Hepatocyte (in vitro differentiated cells): ENCODE measurements at regions not wholly inside any gene's neighbourhood (a gene's known extent, or its start where the extent isn't known, plus 50 kb on each side); places are given as distances from the start of the nearest gene placed in this dataset.

Source experiments
- DNase-seq: peaks from one replicate; pipeline ENCODE4 v3.0.0-alpha.2; 2016; ENCODE audit warnings: low spot score
- H2AFZ ChIP-seq: fragments of 200-600 bp; sonication (generic); 2 replicates; pipeline ENCODE4 v1.6.0; 2016; ENCODE audit warnings: antibody characterized with exemption, mild to moderate bottlenecking
- H3K27ac ChIP-seq: fragments of 200-600 bp; sonication (generic); 2 replicates; pipeline ENCODE4 v1.5.1; 2016; ENCODE audit warnings: mild to moderate bottlenecking
- H3K27me3 ChIP-seq: fragments of 200-600 bp; sonication (generic); 2 replicates; pipeline ENCODE4 v1.6.1; 2016
- H3K36me3 ChIP-seq: fragments of 200-600 bp; sonication (generic); replicated peaks from 2 replicates; pipeline ENCODE4 v1.5.1; 2016; ENCODE audit warnings: low read depth; ENCODE audit not compliant: insufficient read depth
- H3K4me1 ChIP-seq: fragments of 200-600 bp; sonication (generic); 2 replicates; pipeline ENCODE4 v1.5.1; 2016; ENCODE audit warnings: mild to moderate bottlenecking, moderate library complexity; ENCODE audit not compliant: insufficient read depth
- H3K4me2 ChIP-seq: fragments of 200-600 bp; sonication (generic); 2 replicates; pipeline ENCODE4 v1.6.0; 2016
- H3K4me3 ChIP-seq: fragments of 200-600 bp; sonication (generic); 2 replicates; pipeline ENCODE4 v1.5.1; 2016; ENCODE audit warnings: mild to moderate bottlenecking
- H3K79me2 ChIP-seq: fragments of 200-600 bp; sonication (generic); 2 replicates; pipeline ENCODE4 v1.6.0; 2017; ENCODE audit warnings: mild to moderate bottlenecking
- H3K9me2 ChIP-seq: fragments of 200-600 bp; sonication (generic); replicated peaks from 2 replicates; pipeline ENCODE4 v1.6.0; 2017; ENCODE audit warnings: mild to moderate bottlenecking; ENCODE audit not compliant: insufficient read depth
- H3K9me3 ChIP-seq: fragments of 200-600 bp; sonication (generic); 2 replicates; pipeline ENCODE4 v1.5.1; 2016; ENCODE audit warnings: low read depth, mild to moderate bottlenecking
- H4K20me1 ChIP-seq: fragments of 200-600 bp; sonication (generic); 2 replicates; pipeline ENCODE4 v1.6.0; 2016; ENCODE audit warnings: mild to moderate bottlenecking; ENCODE audit not compliant: insufficient read depth, poor library complexity, severe bottlenecking
- CTCF ChIP-seq: fragments of 200-600 bp; sonication (generic); IDR thresholded peaks from 2 replicates; pipeline ENCODE4 v1.5.1; 2016; ENCODE audit warnings: antibody characterized with exemption, mild to moderate bottlenecking; ENCODE audit not compliant: poor library complexity
- EZH2 ChIP-seq: fragments of 200-600 bp; sonication (generic); IDR thresholded peaks from 2 replicates; pipeline ENCODE4 v1.6.1; 2016; ENCODE audit warnings: antibody characterized with exemption, mild to moderate bottlenecking, borderline replicate concordance
- EZH2phosphoT487 ChIP-seq: fragments of 200-600 bp; sonication (generic); IDR thresholded peaks from one replicate; pipeline ENCODE4 v1.6.1; 2018; ENCODE audit warnings: antibody characterized with exemption, mild to moderate bottlenecking, low read depth, moderate library complexity; ENCODE audit not compliant: unreplicated experiment, severe bottlenecking
- WGBS: methylation state at CpG from one replicate; pipeline ENCODE4 v1.1.6; 2016; ENCODE audit warnings: low lambda C conversion rate; ENCODE audit errors: missing lambda C conversion rate; 5-methylcytosine and 5-hydroxymethylcytosine counted together

DNA sequence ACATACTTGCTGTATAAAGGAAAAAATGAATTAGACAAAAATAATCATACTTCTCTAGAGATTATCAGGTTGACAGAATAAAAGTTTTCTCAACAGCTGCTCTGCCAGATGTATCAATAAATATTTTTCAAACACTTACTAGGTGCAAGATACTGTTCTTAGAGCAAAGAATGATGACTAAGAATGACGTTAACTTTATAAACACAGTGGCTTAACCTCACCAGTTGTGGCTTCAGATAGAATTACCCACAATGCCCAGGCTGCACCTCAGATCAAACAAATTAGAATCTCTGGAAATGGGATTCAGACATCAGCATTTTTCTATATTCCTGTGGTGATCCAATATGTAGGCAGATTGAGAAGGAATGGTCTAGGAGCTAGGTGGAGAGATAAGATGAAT is 422.4 kb upstream of the ATP11B start:
- Histone ChIP-seq H3K36me3 (no peaks in the 10 kb centered on the region), H3K79me2 (no peaks in the 10 kb centered on the region), H3K9me2 (no peaks in the 10 kb centered on the region), H3K4me1 (no peaks in the 10 kb centered on the region), H3K4me3 (no peak overlapping the region), H3K4me2 (no peak overlapping the region), H4K20me1 (no peaks in the 10 kb centered on the region), H2AFZ (no peak overlapping the region), H3K27me3 (no peaks in the 10 kb centered on the region), H3K9me3 (no peaks in the 10 kb centered on the region), H3K27ac (no peak overlapping the region)
- TF ChIP-seq CTCF (no peak), EZH2phosphoT487 (no peak), EZH2 (no peak)
- no peak for DNase-seq
- 69% methylated on average over 1 of the region's 1 CpG for WGBS

GRCh38 chr3:182375916-182376315 is 417.4 kb upstream of the ATP11B start:
- Histone ChIP-seq H2AFZ (no peak overlapping the region), H3K36me3 (no peaks in the 10 kb centered on the region), H3K27ac (no peak overlapping the region), H3K27me3 (no peaks in the 10 kb centered on the region), H3K4me2 (no peak overlapping the region), H3K4me3 (no peak overlapping the region), H3K4me1 (no peaks in the 10 kb centered on the region), H3K9me2 (no peaks in the 10 kb centered on the region), H3K9me3 (no peaks in the 10 kb centered on the region), H4K20me1 (no peaks in the 10 kb centered on the region), H3K79me2 (no peaks in the 10 kb centered on the region)
- TF ChIP-seq EZH2phosphoT487: no peak
- no peak for TF ChIP-seq CTCF
- TF ChIP-seq EZH2: no peak
- DNase-seq: no peak
- WGBS: 100% methylated on average over 1 of the region's 1 CpG

GRCh38 chr3:182382112-182382857 is 411.0 kb upstream of the ATP11B start:
- H3K4me2 ChIP-seq: no peak overlapping the region
- no peaks in the 10 kb centered on the region for H3K79me2 ChIP-seq
- H3K36me3 ChIP-seq: no peaks in the 10 kb centered on the region
- H3K9me3 ChIP-seq: no peaks in the 10 kb centered on the region
- no peak overlapping the region for H2AFZ ChIP-seq
- no peaks in the 10 kb centered on the region for H4K20me1 ChIP-seq
- no peaks in the 10 kb centered on the region for H3K4me1 ChIP-seq
- no peak overlapping the region for H3K27ac ChIP-seq
- WGBS: 91% methylated on average over 4 of the region's 4 CpGs
- no peaks in the 10 kb centered on the region for H3K27me3 ChIP-seq
- no peaks in the 10 kb centered on the region for H3K9me2 ChIP-seq
- no peak overlapping the region for H3K4me3 ChIP-seq
- no peak for DNase-seq
- TF ChIP-seq EZH2phosphoT487 (no peak), CTCF (no peak), EZH2 (no peak)

DNA sequence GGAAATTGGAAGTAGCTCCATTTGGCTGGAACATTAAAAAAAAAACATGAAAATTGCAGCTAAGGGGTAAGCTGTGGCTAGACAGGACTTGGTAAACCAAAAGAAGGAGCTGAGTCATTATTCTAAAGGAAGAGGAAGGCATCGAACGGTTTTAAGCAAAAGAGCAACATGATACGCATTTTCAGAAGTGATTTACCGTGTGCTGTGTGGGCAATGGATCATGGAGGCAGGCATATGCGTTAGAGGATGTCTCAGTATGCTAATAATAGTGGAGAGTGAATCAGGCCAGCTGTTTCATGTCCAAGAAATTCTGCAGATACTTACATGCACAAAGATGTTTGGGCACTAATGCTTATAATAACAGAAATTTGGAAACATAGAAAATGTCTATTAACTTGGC is 409.1 kb upstream of the ATP11B start:
- 80% methylated on average over 5 of the region's 5 CpGs for WGBS
- DNase-seq: no peak
- no peaks in the 10 kb centered on the region for H4K20me1 ChIP-seq
- H3K4me1 ChIP-seq: no peaks in the 10 kb centered on the region
- H3K27me3 ChIP-seq: no peaks in the 10 kb centered on the region
- no peak overlapping the region for H3K4me3 ChIP-seq
- H3K9me2 ChIP-seq: no peaks in the 10 kb centered on the region
- H3K79me2 ChIP-seq: no peaks in the 10 kb centered on the region
- no peak overlapping the region for H2AFZ ChIP-seq
- H3K36me3 ChIP-seq: no peaks in the 10 kb centered on the region
- TF ChIP-seq EZH2: no peak
- no peak for TF ChIP-seq CTCF
- no peak for TF ChIP-seq EZH2phosphoT487
- H3K27ac ChIP-seq: no peak overlapping the region
- no peak overlapping the region for H3K4me2 ChIP-seq
- no peaks in the 10 kb centered on the region for H3K9me3 ChIP-seq
